GM12864 (cell line): ENCODE measurements at regions not wholly inside any gene's neighbourhood (a gene's known extent, or its start where the extent isn't known, plus 50 kb on each side); places are given as distances from the start of the nearest gene placed in this dataset.

Experiments
- DNase-seq: peaks from one replicate; pipeline ENCODE4 v3.0.0-alpha.2; 2011; ENCODE audit warnings: low read depth
- H3K4me3 ChIP-seq: 2 replicates; pipeline ENCODE4 v1.5.1; 2011; ENCODE audit warnings: mild to moderate bottlenecking, low read depth, low read length, control low read depth
- TF ChIP-seq, protein P1 (sequence below): IDR thresholded peaks from 2 replicates; pipeline ENCODE4 v1.5.1; 2011; ENCODE audit warnings: low read depth, mild to moderate bottlenecking, moderate library complexity, low read length, control low read depth, inconsistent platforms; ENCODE audit errors: missing control alignments

DNA sequence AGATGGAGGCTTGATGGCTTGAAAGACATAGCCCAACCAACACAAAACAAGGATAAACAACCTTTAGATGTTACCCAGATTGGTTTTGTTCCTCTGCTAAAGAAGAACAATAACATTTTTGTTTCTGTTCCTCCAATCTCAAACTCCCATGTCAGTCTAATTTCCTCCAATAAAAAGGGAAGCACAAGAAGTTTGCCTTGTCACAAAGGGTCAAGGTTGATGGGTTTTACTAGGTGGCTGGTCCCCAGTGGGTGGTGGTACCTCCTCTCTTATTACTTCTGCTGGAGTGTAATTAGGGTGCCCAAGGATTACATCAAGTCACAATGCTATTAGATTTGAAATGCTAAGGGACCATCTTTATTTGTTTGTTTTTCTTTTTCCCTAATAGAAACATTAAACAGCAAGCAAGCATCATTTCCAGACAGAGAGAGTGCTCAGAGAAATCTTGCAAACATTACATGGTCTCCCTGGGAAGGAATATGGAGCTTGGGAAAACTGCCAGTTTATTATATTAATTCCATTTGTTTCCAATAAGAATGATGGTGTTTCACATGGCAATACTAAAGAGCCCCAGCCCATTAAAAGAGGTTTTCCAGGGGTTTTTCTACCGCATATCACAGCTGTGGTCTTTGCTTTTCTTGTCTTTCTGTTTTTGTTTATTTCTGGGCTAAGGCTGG is 78.3 kb upstream of the AOAH start:
- TF ChIP-seq, protein P1, sequence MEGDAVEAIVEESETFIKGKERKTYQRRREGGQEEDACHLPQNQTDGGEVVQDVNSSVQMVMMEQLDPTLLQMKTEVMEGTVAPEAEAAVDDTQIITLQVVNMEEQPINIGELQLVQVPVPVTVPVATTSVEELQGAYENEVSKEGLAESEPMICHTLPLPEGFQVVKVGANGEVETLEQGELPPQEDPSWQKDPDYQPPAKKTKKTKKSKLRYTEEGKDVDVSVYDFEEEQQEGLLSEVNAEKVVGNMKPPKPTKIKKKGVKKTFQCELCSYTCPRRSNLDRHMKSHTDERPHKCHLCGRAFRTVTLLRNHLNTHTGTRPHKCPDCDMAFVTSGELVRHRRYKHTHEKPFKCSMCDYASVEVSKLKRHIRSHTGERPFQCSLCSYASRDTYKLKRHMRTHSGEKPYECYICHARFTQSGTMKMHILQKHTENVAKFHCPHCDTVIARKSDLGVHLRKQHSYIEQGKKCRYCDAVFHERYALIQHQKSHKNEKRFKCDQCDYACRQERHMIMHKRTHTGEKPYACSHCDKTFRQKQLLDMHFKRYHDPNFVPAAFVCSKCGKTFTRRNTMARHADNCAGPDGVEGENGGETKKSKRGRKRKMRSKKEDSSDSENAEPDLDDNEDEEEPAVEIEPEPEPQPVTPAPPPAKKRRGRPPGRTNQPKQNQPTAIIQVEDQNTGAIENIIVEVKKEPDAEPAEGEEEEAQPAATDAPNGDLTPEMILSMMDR: no peak
- no peak for DNase-seq
- no peak overlapping the region for H3K4me3 ChIP-seq

DNA sequence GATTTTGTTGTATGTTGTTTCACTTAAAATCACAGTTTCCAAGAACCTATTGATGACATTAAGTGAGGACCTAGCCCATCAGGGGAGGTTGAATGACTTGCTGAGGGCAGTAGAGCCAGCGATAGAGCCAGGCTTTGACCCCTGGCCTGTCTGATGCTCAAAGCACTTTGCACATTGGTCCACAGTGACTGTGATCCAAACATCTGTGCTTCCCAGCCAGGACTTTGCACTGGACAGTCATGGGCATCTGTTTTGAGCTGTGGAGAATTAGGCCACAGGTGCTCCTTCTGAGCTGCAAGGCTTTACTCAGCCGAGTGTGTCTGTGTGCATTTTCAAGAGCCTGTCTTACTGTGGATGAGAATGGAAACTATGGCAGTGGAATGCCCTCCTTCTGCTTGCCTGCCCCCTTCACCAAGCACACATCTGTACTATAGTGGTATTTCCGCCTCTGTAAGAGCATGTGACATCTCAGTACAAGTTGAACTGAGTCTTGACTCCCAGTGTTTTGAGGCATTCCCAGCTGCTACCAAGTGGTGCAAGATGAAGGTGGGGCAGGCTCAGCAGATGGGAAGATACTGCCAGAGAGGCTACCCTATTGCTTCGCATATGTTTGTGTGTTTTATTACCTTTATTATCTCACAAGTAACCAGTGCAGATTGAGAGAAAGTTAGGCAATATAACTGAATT is 72.7 kb upstream of the AOAH start:
- TF ChIP-seq, protein P1: no peak
- H3K4me3 ChIP-seq: no peak overlapping the region
- DNase-seq: no peak

DNA sequence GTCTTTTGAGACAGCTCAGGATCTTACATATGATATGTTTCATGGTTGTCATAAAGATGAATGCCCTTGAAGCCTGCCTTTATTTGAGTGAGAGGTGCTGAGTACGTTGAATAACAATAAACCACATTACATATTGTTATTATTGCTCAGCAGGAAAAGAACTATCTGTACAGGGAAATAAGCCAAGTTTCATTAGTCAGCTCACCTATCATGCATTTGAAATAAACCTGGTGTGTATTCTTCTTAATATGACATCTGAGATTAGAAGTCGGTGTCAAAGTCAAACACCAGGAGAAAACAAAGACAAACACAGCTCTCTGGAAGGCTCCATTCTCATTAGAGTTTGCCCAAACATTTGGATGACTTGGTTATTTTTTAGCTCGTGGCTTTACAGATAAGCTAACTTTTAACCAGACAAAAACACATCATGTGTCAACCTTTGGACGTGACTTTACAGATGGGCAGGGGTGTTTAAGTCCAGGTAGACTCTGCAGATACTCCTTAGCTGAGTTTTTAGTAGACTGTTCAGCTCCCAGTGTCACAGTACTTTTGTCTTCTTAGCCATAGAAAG is 71.2 kb upstream of the AOAH start:
- TF ChIP-seq, protein P1: no peak
- no peak for DNase-seq
- H3K4me3 ChIP-seq: no peak overlapping the region

DNA sequence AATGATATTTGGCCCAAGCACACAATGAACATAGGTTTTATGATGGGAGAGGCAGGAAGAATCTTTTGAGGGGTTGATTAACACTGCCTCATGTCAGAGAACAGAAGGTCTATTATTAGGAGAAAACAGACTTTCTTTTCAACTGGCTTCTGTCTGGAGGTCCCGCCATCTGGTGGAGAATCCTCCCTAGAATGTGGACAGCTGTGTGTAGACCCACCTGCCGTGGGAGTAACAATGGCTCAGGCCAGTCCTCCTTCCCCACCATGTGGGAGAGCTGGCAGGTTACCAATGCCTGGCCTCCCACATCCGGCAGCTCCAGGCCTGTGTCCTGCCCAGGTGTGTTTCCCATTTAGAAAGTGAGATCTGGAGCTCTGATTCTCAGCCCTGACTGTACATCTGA is 70.4 kb upstream of the AOAH start:
- no peak for DNase-seq
- no peak overlapping the region for H3K4me3 ChIP-seq
- TF ChIP-seq, protein P1: no peak

DNA sequence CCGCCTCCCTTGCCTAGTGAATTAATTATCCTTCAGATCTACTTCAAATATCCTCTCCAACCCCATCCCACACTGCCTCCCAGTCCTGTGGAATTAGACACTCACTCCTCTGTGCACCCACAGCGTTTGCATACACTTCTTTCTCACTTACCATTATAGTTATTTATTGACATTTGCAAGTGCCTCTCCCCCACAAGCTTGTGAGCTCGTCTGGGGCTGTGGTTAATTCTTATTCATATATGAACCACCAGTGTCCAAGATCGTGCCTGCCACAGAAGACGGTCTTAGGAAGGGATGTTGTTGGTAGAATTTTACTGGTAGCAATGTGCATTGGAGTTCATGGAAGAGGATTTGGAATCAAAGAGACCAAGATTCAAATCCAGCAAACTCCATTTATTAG is 68.1 kb upstream of the AOAH start:
- TF ChIP-seq, protein P1: no peak
- no peak overlapping the region for H3K4me3 ChIP-seq
- no peak for DNase-seq

DNA sequence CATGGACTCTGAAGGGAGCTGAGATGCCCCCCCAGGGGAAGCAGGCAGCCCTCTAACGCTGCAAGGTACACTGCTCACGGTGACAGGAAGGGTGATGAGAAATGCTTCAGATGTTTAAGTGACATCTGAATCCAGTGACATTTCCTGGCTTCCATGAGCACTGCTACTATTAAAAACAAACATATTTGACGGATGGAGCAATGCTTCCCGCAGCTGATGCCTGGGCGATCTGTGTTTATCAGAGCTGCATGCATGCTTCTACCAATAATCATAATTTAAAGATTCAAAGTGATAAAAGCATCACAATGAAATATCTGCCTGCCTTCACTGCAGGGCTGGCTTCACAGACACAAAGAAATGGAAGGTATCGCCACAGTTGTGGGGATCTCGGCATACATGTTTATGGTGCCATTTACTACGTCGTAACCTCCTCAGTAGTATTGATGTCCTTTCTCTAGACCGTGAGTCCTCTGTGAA is 66.1 kb upstream of the AOAH start:
- DNase-seq: no peak
- TF ChIP-seq, protein P1: no peak
- no peak overlapping the region for H3K4me3 ChIP-seq
